HG02798 (cell line): ENCODE measurements at regions not wholly inside any gene's neighbourhood (a gene's known extent, or its start where the extent isn't known, plus 50 kb on each side); places are given as distances from the start of the nearest gene placed in this dataset.
"Not testable (repeated sequence)": the region's sequence is repeated elsewhere in the genome, so short reads cannot be mapped to it uniquely, and the experiment has no call there.

Experiments
- ATAC-seq: cut with Tn5 transposase; IDR thresholded peaks from one replicate; pipeline ENCODE4 v1.9.1; 2021; ENCODE audit warnings: mild to moderate bottlenecking; ENCODE audit not compliant: unreplicated experiment, poor library complexity

DNA sequence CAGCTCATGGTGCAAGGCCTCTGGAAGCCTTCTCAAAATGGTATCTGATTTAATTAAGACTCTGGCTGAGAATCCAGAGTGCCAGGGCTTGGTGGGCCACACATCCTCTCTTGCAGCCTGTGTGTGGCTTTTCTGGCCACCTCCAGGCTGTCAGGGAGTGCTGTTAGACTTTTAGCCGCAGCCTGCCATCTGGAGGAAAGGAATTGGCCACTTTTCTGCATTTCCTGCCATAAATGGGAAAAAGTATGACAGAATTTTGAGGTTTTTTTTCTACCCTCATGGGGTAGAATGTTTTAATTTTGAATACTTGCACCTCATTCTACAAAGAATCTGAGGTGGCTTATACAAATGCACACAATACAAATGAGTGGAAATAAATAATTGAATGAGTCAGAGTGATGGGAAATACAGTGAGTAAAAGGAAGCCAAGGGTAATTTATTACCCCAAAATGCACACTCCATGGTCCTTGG, 218.4 kb downstream of the ADAMTS15 start:
- ATAC-seq = no peak

DNA sequence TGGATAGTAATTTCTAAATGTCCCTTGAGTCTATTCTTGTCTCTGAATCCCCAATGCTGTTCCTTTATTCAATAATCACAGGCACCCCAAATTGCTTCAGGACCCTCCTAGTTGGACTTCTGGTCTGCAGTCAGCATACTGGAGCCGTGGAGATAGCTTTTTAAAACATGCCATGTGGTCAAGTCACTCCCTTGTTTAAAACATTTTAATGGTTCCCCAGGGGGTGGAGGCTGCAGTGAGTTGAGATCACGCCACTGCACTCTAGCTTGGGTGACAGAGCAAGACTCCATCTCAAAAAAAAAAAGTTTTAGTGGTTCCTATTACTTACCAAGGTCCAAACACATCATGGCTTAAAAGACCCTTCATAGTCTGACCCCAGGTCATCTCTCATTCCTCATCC, 220.3 kb downstream of the ADAMTS15 start:
- ATAC-seq = no peak

DNA sequence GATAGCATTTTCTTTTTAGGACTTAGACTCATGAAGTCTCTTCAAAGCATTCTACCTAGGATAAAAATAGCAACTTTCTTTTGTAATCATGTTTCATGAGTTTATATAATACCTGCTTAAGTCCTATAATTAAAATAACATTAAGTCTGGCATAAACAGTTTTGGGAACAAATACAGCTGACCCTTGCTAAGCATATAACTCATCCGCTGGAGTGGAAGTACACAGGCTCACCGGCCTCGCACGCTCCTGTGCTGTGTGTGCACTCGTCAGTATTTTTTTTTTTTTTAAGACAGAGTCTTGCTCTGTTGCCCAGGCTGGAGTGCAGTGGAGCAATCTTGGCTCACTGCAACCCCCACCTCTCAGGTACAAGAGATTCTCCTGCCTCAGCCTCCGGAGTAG, 221.8 kb downstream of the ADAMTS15 start:
- no peak for ATAC-seq

DNA sequence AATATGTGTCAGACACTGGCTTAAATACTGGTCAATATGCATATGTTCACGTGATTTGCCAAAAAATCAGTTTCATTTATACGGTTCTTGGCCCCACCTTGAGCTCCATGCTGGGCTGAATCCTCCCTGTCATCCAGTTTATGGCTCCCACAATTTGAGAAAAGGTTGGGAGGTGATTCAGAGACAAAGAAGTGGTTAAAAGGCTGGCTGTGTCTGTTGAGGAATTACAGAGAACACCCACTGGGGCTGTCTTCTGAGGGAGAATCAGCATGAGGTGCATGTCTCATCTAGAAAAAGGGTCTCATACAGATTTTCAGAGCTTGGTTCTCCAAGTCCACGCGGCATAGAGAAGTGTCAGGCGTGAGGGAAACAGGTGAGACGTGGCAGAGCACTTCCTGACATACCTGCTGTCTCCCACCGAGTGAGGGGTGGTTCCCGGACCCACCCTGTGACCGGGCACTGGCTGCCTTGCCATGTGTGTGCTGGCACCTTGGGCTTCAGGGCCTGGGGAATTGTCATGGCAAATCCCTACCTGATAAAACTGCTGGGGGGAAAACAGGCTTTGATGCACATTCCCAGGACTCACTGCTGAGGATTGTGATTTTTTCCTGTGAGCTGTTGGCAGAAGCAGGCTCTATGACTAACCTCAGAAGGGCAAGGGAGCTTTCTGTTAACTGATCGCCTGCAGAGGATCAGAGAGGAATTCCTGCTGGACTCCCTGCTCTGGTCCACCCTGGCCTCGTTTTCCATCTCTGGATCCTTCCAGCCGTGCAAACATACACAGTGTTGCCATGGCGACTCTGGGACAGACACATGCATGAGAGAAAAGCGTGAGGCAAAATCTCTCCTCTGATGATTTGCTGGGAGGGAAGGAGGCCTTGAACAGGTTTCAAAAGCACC, 223.6 kb downstream of the ADAMTS15 start:
- no peak for ATAC-seq

DNA sequence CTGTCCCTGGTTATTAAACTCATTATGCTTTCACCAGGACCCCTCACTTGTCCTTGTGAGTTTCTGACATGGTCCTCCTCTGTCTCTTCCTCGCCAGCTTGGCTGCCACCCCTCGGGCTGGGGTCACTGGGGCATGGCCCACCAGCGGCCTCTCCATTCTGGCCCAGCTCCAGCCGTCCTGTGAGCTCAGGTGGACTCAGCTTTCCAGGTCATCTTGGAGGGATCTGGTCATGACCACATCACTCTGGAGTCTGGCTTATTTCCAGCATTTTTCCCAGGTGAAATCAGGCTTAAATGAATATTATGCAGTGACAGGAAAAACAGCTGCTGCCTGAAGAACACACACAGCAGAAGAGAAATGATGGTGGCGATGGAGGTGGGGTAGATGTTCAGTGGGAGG, 224.5 kb downstream of the ADAMTS15 start:
- no peak for ATAC-seq

DNA sequence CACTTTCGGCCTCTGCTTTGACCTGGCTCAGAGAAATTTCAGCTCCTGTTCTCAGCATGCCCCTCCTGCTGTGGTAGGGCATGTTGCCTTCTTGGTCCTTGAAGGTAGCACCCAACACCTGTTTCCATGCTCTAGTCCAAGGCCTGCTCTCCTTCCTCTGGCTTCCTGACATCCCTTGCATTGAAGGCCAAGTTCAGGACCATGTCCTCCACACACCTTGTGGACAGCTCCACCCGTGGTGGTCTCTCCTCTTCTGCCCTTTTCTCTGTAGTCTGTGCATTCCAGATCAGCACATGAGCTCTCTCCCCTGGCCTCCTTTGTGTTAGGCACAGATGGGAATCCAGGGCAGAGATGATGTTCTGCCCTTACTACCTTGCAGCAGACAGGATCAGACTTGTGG, 225.3 kb downstream of the ADAMTS15 start:
- no peak for ATAC-seq

DNA sequence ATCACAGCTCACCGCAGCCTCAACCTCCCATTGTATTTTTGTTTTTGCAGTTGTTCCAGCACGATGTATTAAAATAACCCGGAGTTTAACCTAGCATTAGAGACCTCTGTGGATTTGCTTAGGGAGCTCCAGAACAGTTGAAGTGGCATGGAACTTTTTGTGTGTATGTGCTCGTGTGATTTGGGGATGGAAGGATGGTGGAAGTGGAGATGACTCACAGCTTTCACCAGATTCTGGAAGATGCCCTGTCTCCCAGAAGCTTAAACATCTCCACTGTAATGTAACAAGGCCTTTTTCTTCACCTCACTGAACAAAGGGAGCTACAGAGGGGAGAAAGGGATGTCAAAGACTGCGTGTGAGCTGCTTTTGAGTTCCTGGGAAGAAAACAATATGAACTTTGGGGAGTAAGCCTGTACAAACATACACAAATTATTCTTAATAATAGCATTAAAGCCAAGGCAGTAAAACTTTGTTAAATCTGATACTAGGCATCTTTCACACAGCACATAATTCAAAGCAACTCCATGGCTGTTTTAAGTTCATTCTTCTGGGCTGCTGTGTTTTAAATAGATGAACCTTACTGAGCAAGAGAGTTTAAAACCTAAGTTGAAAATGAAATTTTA, 226.4 kb downstream of the ADAMTS15 start:
- no peak for ATAC-seq

DNA sequence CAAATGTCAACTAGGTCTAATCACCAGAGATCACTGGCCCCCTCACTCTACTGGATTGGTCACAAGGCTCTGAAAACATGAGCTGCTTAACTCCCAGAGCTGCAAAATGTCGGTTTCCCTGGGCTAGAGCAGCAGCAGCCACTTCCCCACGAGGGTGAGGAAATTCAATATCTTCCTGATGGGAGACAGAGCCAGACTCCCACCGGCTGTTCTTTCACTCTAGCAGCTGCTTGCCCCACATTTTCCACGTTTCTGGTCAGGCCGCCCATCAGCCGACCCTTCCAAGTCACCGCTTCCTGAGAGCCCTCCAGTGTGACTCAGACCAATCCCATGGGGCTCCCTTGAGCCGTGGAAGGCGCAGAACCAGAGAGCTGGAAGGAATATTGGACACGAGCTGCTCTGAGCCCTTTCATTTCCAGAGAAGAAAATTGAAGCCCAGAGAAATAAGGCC, 227.0 kb downstream of the ADAMTS15 start:
- ATAC-seq = no peak

DNA sequence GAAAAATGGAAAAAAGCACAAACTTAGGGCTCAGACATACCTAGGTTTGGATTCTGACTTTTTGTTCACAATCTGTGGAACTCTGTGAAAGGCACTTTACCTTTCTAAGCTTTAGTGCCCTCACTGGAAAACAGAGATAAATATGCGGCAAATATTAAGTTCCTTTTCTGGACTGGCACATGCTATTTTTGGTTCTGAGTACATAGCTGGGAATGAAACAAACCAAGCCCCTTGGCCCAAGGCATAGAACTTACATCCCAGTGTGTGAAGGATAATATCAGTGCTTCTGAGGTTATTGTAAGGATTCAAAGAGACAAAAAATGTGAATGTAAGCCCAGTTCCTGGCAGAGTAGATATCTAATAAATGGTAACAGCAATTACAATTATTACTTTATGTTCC, 227.5 kb downstream of the ADAMTS15 start:
- ATAC-seq = no peak

DNA sequence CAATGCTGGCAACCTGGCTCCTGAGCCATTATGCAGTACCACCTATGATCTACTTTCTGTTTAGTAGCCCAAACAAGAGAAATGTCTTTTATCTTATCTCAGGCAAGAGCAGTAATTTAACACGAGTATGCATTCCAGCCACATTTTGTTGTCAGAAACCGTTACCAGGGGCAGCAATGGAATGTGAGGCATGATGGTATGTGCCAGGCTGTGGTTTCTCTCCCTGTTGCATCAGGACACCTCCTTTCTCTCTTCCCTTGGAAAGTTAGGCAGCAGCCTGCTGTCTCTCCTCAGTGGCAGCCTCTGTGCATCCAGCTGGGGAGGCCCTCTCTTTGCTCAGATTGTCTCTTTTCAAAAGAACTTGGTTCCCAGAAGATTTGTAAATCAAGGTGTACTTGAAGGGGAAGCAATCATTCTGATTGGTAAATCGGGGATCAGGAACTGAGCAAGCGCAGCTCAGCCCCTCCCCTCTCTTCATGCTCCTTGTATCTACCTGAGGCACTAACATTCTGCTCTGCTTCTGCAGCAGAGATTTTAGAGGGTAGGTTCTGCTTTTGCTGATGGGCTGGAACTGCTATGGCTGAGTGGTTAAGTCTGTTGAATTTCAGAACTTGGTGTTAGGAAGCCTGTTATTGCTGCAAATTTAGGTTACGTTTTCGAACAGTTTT, 229.2 kb downstream of the ADAMTS15 start:
- no peak for ATAC-seq

DNA sequence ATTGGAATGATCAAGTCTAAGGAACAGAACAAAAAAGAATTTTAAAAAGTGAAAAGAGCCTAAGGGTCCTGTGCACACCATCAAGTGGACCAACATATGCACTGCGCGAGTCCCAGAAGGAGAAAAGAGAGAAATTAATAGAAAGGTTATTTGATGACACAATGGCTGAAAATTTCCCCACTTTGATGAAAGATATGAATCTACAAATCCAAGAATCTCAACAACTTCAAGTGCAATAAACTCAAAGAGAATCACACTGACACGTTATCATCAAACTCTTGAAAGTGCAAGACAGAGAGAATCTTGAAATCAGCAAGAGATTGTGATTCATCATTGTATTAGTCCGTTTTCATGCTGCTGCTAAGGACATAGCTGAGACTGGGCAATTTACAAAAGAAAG, 230.8 kb downstream of the ADAMTS15 start:
- ATAC-seq = no peak

DNA sequence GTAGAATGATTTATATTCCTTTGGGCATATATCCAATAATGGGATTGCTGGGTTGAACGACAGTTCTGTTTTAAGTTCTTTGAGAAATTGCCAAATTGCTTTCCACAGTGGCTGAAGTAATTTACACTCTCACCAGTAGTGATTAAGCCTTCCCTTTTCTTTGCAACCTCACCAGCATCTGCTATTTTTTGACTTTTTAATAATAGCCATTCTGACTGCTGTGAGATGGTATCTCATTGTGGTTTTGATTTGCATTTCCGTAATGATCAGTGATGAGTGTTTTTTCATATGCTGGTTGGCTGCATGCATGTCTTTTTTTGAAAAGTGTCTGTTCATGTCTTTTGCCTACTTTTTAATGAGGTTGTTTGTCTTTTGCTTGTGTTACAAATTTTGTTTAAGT, 233.8 kb downstream of the SNX19 start:
- ATAC-seq = not testable (repeated sequence)

DNA sequence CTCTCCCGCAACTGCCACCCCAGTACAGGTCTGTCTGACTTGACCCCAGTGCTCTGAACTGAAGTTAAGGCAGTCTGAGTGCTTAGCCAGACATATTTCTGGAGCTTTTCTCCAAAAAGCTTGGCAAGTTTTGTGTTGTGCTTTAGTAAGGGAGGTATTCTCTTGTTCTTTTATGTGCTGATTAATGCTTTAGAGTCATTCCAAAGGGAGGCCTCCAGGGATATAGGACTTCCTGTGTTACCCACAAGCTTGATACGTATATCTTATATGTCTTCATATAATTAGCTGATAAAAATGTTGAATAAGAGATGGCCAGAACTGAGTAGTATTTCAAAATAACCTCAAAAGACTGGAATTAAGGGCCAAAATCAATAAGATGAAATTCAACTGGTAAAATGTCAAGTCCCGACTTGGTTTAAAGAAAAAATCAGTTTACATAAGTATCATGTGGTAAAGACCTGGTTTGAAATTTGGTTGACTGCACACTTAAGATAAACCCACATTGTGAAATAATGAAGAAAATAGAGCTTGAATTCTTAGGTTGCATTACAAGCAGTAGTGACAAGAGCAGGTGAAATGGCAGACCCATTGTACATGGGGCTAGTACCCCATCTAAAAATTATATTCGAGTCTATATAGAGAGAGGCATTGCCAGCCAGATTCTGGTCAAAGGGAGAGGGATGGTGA, 226.9 kb downstream of the SNX19 start:
- no peak for ATAC-seq

DNA sequence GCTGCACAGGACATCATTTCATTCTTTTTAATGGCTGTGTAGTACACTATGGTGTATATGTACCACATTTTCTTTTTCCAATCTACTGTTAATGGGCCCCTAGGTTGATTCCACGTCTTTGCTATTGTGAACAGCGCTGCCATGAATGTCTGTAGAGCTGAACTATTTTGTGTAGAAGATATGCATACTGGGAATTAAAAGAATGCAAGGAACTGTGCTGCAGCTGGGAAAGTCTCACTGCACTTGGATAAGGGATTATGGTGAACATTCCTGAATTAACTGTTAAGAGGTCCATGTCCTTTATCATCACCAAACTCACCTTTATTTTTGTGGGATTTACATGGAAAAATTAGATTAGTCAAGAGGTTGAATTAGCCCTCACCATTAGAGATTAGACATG, 224.7 kb downstream of the SNX19 start:
- ATAC-seq = no peak

DNA sequence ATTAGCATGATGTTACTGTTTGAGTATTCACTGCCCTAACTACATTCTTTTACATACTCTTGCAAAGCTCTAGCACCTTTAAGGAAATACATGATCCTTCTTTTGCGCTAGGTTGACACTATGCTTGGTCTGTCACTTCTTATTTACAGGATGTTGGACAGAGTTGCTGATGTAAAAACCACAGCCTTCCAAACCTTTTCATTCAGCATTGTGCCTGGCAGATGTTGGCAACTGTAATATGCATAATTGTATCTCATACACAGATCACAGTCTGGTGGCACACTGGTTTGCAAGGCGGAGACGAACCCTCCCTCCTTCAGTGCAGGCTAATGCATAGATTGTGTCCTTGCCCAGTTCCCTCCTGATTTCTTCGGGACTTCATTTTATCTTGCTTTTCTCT, 224.1 kb downstream of the SNX19 start:
- ATAC-seq = no peak

DNA sequence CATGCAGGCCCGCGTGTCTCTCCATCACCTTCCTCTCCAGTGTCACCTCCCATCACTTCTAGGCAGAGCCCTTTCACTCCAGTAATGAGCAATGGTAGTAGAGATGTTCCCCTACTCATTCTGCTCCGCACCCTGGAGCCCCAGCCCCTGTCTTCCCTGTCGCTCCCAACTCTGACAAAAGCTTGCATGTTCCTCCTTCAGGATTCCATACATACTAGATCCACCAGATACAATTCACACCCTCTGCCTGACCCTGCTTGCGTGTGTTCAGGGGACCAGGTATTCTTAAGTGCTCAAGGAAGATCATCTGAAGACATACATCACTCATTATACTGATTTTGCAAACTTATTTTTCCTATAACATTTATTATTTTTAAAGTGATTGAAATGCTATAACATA, 222.7 kb downstream of the SNX19 start:
- ATAC-seq = no peak

DNA sequence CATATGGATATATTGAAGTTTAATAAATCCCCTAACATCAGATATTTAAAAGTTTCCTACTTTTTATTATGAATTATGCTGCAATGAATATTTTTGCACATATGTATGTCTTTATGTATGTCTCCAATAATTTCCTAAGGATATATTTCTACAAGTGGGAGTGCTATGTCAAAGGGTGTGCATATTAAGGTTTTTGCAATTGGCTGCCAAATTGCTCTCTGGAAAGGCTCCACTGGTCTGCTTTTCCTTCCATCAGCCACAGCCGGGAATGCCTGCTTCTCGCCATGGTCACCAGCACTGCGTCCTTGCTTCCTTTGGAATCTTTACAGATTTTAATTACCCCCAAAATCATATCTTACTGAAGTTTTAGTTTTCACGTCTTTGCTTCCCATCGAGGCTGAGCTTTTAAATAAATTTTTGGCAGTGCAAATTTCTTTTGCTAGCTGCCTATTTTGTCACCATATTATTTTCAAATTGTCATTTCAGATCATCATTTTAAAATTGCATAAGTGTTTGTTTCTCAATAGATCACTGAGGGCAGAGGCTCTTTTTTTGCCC, 221.7 kb downstream of the SNX19 start:
- no peak for ATAC-seq

DNA sequence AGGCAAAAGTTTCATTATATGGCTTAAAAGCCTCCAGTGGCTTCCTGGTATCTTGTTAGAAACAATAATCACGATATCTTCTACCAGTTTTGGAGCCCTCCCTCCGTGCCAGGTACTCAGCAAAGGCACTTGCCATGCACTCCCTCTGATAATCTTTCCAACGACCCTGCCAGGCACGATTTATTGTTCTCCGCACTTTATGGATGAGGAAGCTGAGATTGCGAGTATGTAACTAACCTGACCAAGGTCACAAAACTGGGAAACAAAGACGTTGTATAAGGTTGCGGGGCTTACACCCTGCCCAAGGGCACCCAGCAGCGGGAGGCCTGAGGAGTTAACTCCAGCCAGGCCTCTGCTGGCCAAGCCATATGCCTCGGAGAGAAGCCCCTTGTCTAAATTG, 218.1 kb downstream of the SNX19 start:
- no peak for ATAC-seq

DNA sequence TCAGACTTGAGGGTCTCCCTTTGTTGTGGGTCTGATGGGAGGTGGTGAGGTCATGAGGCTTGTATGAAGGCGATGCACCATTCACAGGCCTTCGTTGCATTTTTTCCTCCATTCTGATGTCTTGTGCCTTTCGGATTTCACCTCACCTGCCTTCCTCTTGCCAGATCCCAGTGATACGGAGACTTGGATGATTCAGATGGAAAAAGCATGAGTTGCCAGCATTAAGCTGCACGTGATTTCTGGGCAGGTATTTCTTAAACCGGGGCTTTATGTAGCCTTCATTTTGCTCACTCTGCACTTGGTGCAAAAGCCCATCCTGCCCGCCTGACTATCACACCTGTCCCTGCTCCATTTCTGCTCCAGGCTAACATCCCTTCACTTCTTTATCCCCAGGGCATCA, 216.7 kb downstream of the SNX19 start:
- ATAC-seq = no peak

DNA sequence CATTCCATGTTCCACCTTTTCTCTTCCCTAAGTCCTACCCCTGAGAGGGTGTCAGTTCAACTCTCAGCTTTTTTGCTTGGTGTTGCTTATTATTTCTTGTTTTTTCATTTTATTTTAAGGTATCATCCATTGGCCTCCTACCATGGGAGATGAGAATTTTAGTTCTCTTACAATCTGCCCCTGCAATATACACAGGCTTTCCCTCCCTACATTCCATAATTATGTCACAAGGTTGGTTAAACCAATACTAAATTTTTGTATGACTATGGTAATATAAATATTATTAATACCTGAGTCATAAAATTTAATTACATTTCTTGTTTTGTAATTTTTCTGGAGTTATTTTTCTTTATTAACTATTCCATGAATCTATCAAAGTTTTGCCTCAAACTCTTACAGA, 216.2 kb downstream of the SNX19 start:
- ATAC-seq = no peak
